Central memory CD8-positive, alpha-beta T cell (primary cell): ENCODE measurements at regions not wholly inside any gene's neighbourhood (a gene's known extent, or its start where the extent isn't known, plus 50 kb on each side); places are given as distances from the start of the nearest gene placed in this dataset.

ENCODE experiments used
- ATAC-seq: fragments of 150-1000 bp; cut with Tn5 transposase; replicated peaks from 2 replicates; pipeline ENCODE4 v1.10.0; 2022; ENCODE audit warnings: mild to moderate bottlenecking, moderate FRiP score, moderate number of reproducible peaks; ENCODE audit not compliant: poor library complexity, severe bottlenecking; ENCODE audit errors: extremely low read depth
- DNase-seq, 2 donors: peaks; one replicate each; pipeline ENCODE4 v3.0.0; 2021; ENCODE audit warnings: low spot score in 2 of 2
- H3K27ac Mint-ChIP-seq: one replicate; pipeline ENCODE4 v1.8.0; 2022; ENCODE audit warnings: low read depth, mild to moderate bottlenecking, moderate library complexity, mixed read lengths
- H3K27me3 Mint-ChIP-seq: one replicate; pipeline ENCODE4 v1.8.0; 2022; ENCODE audit warnings: mixed read lengths
- H3K36me3 Mint-ChIP-seq: one replicate; pipeline ENCODE4 v1.8.0; 2022; ENCODE audit warnings: mild to moderate bottlenecking, moderate library complexity, mixed read lengths; ENCODE audit not compliant: insufficient read depth
- H3K4me1 Mint-ChIP-seq: one replicate; pipeline ENCODE4 v1.8.0; 2022; ENCODE audit warnings: mixed read lengths
- H3K4me3 Mint-ChIP-seq: one replicate; pipeline ENCODE4 v1.8.0; 2022; ENCODE audit warnings: mild to moderate bottlenecking, moderate library complexity, mixed read lengths
- H3K9me3 Mint-ChIP-seq: one replicate; pipeline ENCODE4 v1.8.0; 2022; ENCODE audit warnings: mixed read lengths

DNA sequence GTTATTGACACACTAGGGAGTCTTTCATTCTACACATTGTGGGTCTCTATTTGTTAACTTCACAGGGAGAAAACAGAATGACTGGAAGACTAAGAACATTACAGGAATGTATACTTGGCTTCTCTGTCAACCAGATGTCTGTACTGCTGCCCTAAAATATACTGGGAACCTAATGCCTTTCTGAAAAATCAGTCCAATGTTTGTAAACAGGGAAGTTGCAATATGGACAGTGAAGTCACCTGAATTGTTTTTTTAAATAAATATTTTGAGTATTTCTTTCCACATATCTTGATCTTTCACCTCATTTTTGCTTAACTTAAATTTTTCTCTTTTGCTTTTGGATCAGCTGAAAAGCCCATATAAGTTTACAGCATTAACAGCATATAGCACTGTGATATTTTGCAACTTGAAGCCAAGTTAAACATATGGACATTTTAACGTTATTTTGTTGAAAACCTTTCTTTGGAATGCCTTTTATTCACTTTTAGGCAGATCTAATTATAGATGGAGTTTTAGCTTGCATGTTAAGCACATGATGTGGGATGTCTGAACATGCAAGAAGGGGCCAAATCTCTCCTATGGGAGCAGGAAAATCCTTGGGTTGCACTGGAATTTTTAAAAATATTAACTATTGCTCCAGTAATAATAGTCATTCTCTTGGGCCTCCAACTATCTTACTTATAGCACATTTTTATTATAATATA, 137.7 kb upstream of the TWIST2 start:
- H3K27ac Mint-ChIP-seq: no peak overlapping the region
- ATAC-seq (no peak), DNase-seq (no peak)
- H3K4me1 Mint-ChIP-seq: no peaks in the 10 kb centered on the region
- H3K9me3 Mint-ChIP-seq: no peaks in the 10 kb centered on the region
- no peak overlapping the region for H3K4me3 Mint-ChIP-seq
- H3K36me3 Mint-ChIP-seq: no peaks in the 10 kb centered on the region
- H3K27me3 Mint-ChIP-seq: peaks cover 18% of the 10 kb centered on the region

DNA sequence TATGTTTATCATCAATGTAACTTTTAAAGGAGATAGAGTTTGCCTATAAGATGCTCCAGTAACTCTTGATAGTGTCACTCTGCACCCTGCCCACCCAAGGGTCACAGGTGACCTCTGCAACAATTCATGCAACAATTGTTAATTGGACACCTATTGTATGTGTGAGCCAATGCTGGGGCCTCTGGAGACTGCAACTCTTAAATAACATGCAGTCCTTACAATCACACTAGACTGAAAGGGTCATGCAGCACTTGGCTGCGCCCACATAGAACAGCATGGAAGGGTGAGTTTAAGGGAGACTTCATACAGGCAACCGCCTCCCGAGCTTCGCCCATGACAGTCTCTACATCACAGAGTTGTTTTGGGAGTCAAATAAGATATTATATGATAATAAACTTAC, 137.1 kb upstream of the TWIST2 start:
- Mint-ChIP-seq H3K4me3 (no peak overlapping the region), H3K9me3 (no peaks in the 10 kb centered on the region), H3K27me3 (peaks cover 19% of the 10 kb centered on the region), H3K36me3 (no peaks in the 10 kb centered on the region), H3K4me1 (no peaks in the 10 kb centered on the region), H3K27ac (no peak overlapping the region)
- ATAC-seq: no peak
- DNase-seq: no peak

DNA sequence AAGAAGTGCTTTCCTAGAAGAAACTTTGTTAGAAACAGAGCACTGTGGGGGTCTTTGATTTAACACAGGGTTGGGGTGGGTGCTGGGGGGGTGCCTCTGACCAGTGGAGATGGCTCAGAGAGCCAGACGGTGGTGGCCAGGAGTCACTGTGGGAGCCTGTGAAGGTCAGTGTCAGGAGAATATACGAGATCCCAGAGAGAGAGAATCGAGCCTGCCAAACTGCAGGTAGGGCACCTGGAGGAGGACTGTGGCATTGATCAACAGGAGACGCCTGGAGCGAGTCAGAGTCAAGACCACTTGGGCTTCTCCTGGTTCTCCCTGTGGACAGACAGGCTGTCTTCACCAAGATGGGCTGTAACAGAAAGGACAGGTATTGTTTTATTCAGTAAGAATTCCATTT, 136.5 kb upstream of the TWIST2 start:
- Mint-ChIP-seq H3K27ac (no peak overlapping the region), H3K4me3 (no peak overlapping the region), H3K4me1 (no peaks in the 10 kb centered on the region), H3K27me3 (peaks cover 24% of the 10 kb centered on the region), H3K9me3 (no peaks in the 10 kb centered on the region), H3K36me3 (no peaks in the 10 kb centered on the region)
- ATAC-seq: no peak
- no peak for DNase-seq

DNA sequence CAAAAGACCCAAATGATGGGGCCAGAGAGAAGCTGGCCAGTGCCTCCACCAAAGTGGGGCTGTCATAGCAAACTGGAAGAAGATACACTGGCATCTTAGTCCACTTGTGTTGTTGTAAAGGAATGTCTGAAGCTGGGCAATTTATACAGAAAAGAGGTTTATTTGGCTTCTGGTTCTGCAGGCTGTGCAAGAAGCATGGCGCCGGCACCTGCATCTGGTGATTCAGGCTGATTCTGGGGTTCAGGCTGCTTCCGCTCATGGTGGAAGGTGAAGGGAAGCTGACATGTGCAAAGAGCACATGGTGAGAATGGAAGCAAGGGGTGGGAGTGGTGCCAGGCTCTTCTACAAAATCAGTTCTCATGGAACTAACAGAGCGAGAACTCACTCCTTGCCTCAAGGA, 135.9 kb upstream of the TWIST2 start:
- no peaks in the 10 kb centered on the region for H3K4me1 Mint-ChIP-seq
- DNase-seq (no peak), ATAC-seq (no peak)
- H3K9me3 Mint-ChIP-seq: no peaks in the 10 kb centered on the region
- no peak overlapping the region for H3K4me3 Mint-ChIP-seq
- H3K36me3 Mint-ChIP-seq: no peaks in the 10 kb centered on the region
- no peak overlapping the region for H3K27ac Mint-ChIP-seq
- peaks cover 31% of the 10 kb centered on the region for H3K27me3 Mint-ChIP-seq

DNA sequence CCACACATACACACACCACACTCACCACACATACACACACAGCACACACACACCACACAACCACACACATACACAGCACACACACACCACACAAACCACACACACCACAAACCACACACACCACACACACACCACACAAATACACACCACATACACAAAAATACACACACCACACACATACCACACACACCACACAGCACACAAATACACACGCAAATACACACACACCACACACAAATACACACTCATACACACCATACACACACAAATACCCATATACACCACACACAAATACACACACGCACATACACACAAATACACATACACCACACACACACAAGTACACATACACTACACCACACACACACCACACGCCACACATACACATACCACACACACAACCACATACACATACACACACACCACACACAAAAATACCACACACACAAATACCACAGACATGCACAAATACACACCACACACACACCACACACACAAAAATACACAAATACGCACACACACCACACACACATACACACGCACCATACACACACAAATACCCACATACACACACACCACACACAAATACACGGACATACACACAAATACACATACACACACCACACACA, 134.6 kb upstream of the TWIST2 start:
- Mint-ChIP-seq H3K36me3 (no peaks in the 10 kb centered on the region), H3K27me3 (peaks cover 21% of the 10 kb centered on the region), H3K27ac (no peak overlapping the region), H3K4me3 (no peak overlapping the region), H3K9me3 (no peaks in the 10 kb centered on the region), H3K4me1 (no peaks in the 10 kb centered on the region)
- no peak for DNase-seq
- no peak for ATAC-seq

DNA sequence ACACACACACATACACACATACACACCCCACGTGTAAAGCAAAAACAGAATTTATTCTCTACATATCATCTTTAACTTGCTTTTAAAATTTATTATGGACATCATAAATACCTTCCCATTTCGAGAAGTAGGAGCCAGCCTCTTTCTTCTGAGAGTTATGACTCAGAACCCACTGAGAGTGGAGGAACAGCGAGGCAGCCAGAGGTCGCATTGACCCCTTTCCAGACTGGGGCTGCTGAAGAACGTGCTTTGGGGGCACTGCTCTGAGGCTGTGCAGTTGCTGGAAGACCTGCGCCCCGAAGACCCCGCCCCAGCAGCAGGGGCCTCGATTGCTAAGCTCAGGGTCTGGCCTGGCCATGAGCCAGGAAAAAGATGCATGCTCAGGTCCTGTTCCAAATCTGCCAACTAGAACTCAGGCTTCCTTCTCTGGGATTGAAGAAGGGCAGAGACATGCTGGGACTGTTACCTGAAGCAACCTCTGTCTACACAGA, 133.8 kb upstream of the TWIST2 start:
- Mint-ChIP-seq H3K9me3 (no peaks in the 10 kb centered on the region), H3K4me1 (no peaks in the 10 kb centered on the region), H3K27me3 (peaks cover 16% of the 10 kb centered on the region), H3K4me3 (no peak overlapping the region), H3K27ac (no peak overlapping the region), H3K36me3 (no peaks in the 10 kb centered on the region)
- ATAC-seq (no peak), DNase-seq (no peak)

DNA sequence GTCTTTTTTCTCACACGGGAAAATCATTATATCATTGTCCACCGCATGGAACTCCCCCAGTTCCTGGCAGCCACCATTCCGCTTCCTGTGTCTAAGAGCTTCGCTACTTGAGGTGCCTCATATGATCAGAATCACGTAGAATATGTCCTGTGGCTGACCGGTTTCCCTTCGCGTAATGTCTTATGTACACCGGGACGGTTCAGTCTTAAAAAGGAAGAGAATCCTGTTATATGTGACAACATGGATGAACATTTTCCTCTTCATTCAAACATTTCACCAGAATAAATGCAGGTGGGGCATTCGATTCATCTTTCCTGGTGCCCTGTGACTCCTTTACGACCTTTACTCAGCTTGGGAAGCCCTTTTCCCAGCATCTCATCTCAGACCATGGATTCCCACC, 131.7 kb upstream of the TWIST2 start:
- no peak overlapping the region for H3K4me3 Mint-ChIP-seq
- ATAC-seq: no peak

DNA sequence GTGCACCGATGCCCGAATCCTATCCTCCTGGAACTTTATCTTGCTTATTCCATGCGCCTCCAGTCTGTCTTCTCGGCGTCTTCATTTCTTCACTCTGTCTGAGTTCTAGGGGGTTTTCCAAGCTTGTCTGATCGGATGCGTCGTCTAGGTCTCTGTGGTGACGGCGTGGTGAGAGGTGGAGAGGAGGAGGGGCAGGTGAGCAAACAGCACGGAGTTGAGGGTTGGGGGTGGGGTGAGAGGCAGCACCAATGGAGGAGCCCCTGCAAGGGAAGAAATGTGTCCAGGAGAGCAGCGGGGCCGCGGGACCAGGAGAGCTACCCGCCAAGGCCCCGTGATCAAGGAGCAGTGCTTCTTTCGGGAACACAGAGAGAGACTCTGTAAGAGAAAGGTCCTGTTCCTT, 131.3 kb upstream of the TWIST2 start:
- no peak overlapping the region for H3K27ac Mint-ChIP-seq
- H3K9me3 Mint-ChIP-seq: no peaks in the 10 kb centered on the region
- DNase-seq (no peak), ATAC-seq (no peak)
- no peaks in the 10 kb centered on the region for H3K36me3 Mint-ChIP-seq
- no peak overlapping the region for H3K4me3 Mint-ChIP-seq
- H3K4me1 Mint-ChIP-seq: no peaks in the 10 kb centered on the region
- H3K27me3 Mint-ChIP-seq: peaks cover 23% of the 10 kb centered on the region

More for the DNA sequence above, 131.7 kb upstream of the TWIST2 start:
- DNase-seq: no peak
- Mint-ChIP-seq H3K27me3 (peaks cover 23% of the 10 kb centered on the region), H3K36me3 (no peaks in the 10 kb centered on the region), H3K9me3 (no peaks in the 10 kb centered on the region), H3K4me1 (no peaks in the 10 kb centered on the region), H3K27ac (no peak overlapping the region)

DNA sequence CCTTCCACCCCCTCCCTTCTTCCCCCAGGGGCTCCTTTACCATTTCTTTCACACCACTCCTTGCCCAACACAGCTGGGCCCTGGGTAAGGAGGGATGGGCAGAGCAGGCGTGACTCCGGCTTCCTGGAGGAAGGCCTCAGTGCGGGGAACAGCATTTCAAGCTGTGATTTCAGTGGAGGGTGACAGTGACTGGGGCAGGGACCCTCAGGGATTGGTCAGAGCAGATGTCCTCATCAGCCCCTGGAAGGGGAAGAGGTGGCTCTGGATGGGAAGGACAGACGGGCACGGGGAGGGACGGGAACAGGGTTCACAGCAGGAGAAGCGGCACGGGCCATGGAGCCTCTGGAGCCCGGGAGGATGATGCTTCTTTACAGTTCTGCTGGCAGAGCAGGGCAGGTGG, 130.8 kb upstream of the TWIST2 start:
- Mint-ChIP-seq H3K27ac (no peak overlapping the region), H3K4me1 (no peaks in the 10 kb centered on the region), H3K9me3 (no peaks in the 10 kb centered on the region), H3K36me3 (no peaks in the 10 kb centered on the region), H3K27me3 (peaks cover 23% of the 10 kb centered on the region), H3K4me3 (no peak overlapping the region)
- no peak for DNase-seq
- no peak for ATAC-seq

DNA sequence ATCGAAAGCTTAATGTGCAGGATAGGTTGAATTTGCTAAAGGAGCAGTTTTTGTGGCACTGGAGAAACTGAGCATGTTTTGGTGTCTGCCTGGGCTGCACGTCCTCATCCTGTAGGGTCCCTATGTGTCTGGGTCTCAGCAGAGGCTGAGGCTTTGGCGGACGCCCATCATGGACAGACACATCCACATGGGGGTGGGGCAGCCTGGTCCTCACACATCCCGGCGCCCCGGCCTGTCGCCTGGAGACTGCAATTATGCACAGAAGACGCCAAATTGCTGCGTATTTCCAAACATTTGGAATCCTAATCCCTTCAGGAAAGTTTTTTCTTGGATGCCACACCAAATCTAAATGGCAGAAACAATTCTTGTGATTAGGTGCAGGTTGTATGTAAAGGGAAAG, 128.2 kb upstream of the TWIST2 start:
- Mint-ChIP-seq H3K4me3 (no peak overlapping the region), H3K9me3 (no peaks in the 10 kb centered on the region), H3K27me3 (peaks cover 28% of the 10 kb centered on the region), H3K36me3 (no peaks in the 10 kb centered on the region), H3K4me1 (no peaks in the 10 kb centered on the region), H3K27ac (no peak overlapping the region)
- DNase-seq: no peak
- ATAC-seq: no peak

DNA sequence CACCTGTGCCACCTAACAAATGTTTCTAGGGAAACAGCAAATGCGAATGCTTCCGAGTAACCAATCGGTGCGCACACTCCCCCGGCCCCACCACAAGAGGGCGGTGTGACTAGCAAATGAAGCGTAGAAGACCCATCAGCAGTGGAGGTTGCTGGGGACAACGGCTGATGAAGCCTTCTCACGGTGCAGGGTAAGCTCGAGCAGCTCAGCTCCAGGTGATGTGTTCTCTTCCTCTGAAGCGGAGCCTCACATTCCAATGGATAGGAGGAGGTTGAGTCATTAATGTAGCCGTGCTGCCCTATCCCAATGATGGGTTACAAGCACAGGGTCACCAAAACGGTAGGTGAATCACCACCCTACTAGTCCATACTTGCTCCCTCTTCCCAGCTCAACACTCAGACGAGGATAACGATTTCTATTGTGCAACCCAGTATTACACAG, 127.6 kb upstream of the TWIST2 start:
- no peak for ATAC-seq

DNA sequence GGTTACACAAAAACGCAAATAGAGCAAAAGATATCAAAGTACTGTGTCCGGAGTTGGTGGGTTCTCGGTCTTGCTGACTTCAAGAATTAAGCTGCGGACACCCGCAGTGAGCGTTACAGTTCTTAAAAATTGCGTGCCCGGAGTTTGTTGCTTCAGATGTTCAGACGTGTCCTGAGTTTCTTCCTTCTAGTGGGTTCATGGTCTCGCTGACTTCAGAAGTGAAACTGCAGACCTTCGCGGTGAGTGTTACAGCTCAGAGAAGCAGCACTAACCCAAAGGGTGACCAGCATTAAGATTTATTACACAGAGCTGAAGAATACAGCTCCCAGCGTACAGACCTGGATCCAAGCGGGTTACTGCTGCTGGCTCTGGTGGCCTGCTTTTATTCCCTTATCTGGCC, 125.7 kb upstream of the TWIST2 start:
- H3K27me3 Mint-ChIP-seq: peaks cover 30% of the 10 kb centered on the region
- H3K4me3 Mint-ChIP-seq: no peak overlapping the region
- H3K9me3 Mint-ChIP-seq: no peaks in the 10 kb centered on the region
- H3K4me1 Mint-ChIP-seq: no peaks in the 10 kb centered on the region
- no peak overlapping the region for H3K27ac Mint-ChIP-seq
- H3K36me3 Mint-ChIP-seq: no peaks in the 10 kb centered on the region
- DNase-seq (no peak), ATAC-seq (no peak)

More for the DNA sequence above, 127.6 kb upstream of the TWIST2 start:
- Mint-ChIP-seq H3K4me3 (no peak overlapping the region), H3K36me3 (no peaks in the 10 kb centered on the region), H3K27ac (no peak overlapping the region), H3K4me1 (no peaks in the 10 kb centered on the region), H3K9me3 (no peaks in the 10 kb centered on the region), H3K27me3 (peaks cover 34% of the 10 kb centered on the region)
- no peak for DNase-seq

DNA sequence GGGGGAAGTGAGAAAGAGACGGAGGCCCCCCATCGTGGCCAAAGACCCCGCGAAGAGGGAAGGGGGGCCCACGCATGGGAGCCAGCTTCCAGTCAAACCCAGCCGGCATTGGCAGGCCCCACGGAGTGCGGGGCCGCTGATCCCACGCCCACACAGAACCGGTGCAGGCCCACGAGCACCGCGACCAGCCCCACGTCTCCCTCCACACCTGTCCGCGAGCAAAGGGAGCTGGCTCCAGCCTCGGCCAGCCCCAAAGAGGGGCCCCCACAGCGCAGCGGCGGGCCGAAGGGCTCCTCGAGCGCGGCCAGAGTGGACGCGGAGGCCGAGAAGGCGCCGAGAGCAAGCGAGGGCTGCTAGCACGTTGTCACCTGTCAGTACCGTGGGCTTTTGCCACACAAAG, 125.0 kb upstream of the TWIST2 start:
- Mint-ChIP-seq H3K27me3 (peaks cover 36% of the 10 kb centered on the region), H3K4me1 (no peaks in the 10 kb centered on the region), H3K27ac (no peak overlapping the region), H3K36me3 (no peaks in the 10 kb centered on the region), H3K4me3 (no peak overlapping the region), H3K9me3 (no peaks in the 10 kb centered on the region)
- ATAC-seq (no peak), DNase-seq (no peak)
